ENCODE measurements at regions not wholly inside any gene's neighbourhood (a gene's known extent, or its start where the extent isn't known, plus 50 kb on each side); places are given as distances from the start of the nearest gene placed in this dataset.

- DNase-seq (no peak), ATAC-seq (no peak)
- intact Hi-C loops (cut with DNase I), result no loop called here
- H3K4me1 ChIP-seq, result peaks cover 0 to 8% (median 0%) of the 10 kb centered on the region in 9 donors
- TF ChIP-seq CTCF (IDR thresholded peaks at IDR 0.05), result no peak
- no peaks in the 10 kb centered on the region for H3K36me3 ChIP-seq
- 82 to 88% methylated on average over 5 of the region's 5 CpGs for WGBS, 2 donors
- H3K9me3 ChIP-seq, result no peaks in the 10 kb centered on the region
- H3K27me3 ChIP-seq, result no peaks in the 10 kb centered on the region
- H3K27ac ChIP-seq, result no peak overlapping the region
- no peak overlapping the region for H3K4me3 ChIP-seq
These were observed 252.5 kb upstream of the NR3C2 start for GRCh38 chr4:148694702-148695101.

GRCh38 chr4:148693913-148694649 lies 251.9 kb upstream of the NR3C2 start:
- no peaks in the 10 kb centered on the region for H3K27me3 ChIP-seq
- ATAC-seq, result no peak
- no peak for TF ChIP-seq CTCF (IDR thresholded peaks at IDR 0.05)
- H3K9me3 ChIP-seq, result no peaks in the 10 kb centered on the region
- WGBS, 2 donors, result 70 to 76% methylated on average over 2 of the region's 2 CpGs
- no peak for DNase-seq
- no peak overlapping the region for H3K4me3 ChIP-seq
- peaks cover 0 to 8% (median 0%) of the 10 kb centered on the region in 9 donors for H3K4me1 ChIP-seq
- intact Hi-C loops (cut with DNase I), result no loop called here
- no peak overlapping the region for H3K27ac ChIP-seq
- no peaks in the 10 kb centered on the region for H3K36me3 ChIP-seq

GRCh38 chr4:148692242-148692641 lies 250.0 kb upstream of the NR3C2 start:
- Histone ChIP-seq H3K27ac (no peak overlapping the region), H3K36me3 (no peaks in the 10 kb centered on the region), H3K27me3 (no peaks in the 10 kb centered on the region), H3K4me1 (peaks cover 0 to 8% (median 0%) of the 10 kb centered on the region in 9 donors), H3K4me3 (no peak overlapping the region), H3K9me3 (no peaks in the 10 kb centered on the region)
- intact Hi-C loops (cut with DNase I), result no loop called here
- no peak for TF ChIP-seq CTCF (IDR thresholded peaks at IDR 0.05)
- ATAC-seq, result peak in 1 of 8 donors; percentile 47
- 87 to 91% methylated on average over 7 of the region's 7 CpGs for WGBS, 2 donors
- DNase-seq, result no peak

- no peak for TF ChIP-seq CTCF (IDR thresholded peaks at IDR 0.05)
- Histone ChIP-seq H3K9me3 (peaks cover 0 to 5% (median 0%) of the 10 kb centered on the region in 11 donors), H3K27me3 (no peaks in the 10 kb centered on the region), H3K4me3 (no peak overlapping the region), H3K4me1 (no peaks in the 10 kb centered on the region), H3K36me3 (no peaks in the 10 kb centered on the region), H3K27ac (no peak overlapping the region)
- intact Hi-C loops (cut with DNase I), result no loop called here
- ATAC-seq (no peak), DNase-seq (no peak)
- 77 to 87% methylated on average over 3 of the region's 3 CpGs for WGBS, 2 donors
These were observed 244.2 kb upstream of the NR3C2 start for GRCh38 chr4:148686449-148686848.
